Upper lobe of right lung (tissue), 1 donor: ENCODE measurements at regions not wholly inside any gene's neighbourhood (a gene's known extent, or its start where the extent isn't known, plus 50 kb on each side); places are given as distances from the start of the nearest gene placed in this dataset.

Source experiments
- ATAC-seq: fragments of 200-7000 bp; cut with Tn5 transposase; one replicate; pipeline ENCODE4 v1.9.1; 2020; ENCODE audit warnings: mild to moderate bottlenecking, moderate library complexity
- DNase-seq: peaks from one replicate; pipeline ENCODE4 v3.0.0-alpha.2; 2020
- H3K27ac ChIP-seq: fragments of 200-600 bp; one replicate; pipeline ENCODE4 v1.8.0; 2022
- H3K27me3 ChIP-seq: fragments of 200-600 bp; one replicate; pipeline ENCODE4 v1.8.0; 2022; ENCODE audit warnings: mild to moderate bottlenecking
- H3K36me3 ChIP-seq: fragments of 200-600 bp; one replicate; pipeline ENCODE4 v1.8.0; 2022
- H3K4me1 ChIP-seq: fragments of 200-600 bp; one replicate; pipeline ENCODE4 v1.8.0; 2022
- H3K4me3 ChIP-seq: fragments of 200-600 bp; one replicate; pipeline ENCODE4 v1.8.0; 2022; ENCODE audit warnings: mild to moderate bottlenecking
- H3K9me3 ChIP-seq: fragments of 200-600 bp; one replicate; pipeline ENCODE4 v1.8.0; 2022
- CTCF ChIP-seq: fragments of 200-600 bp; IDR thresholded peaks from one replicate; pipeline ENCODE4 v1.8.0; 2022; ENCODE audit warnings: antibody characterized with exemption
- intact Hi-C: fragments of 100-400 bp; cut with DNase I; formaldehyde crosslinking; loops from one replicate; pipeline ENCODE4 v1.11.0; 2022
- donor health status: DM: no; HTN: yes; CAD: no; lungs with severe emphysema.

GRCh38 chr12:19971361-19972280 is 396.7 kb upstream of the PDE3A start:
- ATAC-seq (no peak), DNase-seq (no peak)
- Histone ChIP-seq H3K27ac (no peak overlapping the region), H3K4me3 (no peak overlapping the region), H3K36me3 (no peaks in the 10 kb centered on the region), H3K9me3 (no peaks in the 10 kb centered on the region), H3K27me3 (no peaks in the 10 kb centered on the region), H3K4me1 (peaks cover 5% of the 10 kb centered on the region)
- TF ChIP-seq CTCF: no peak
- intact Hi-C loops: no loop called here

- DNase-seq: no peak
- H3K4me3 ChIP-seq: no peak overlapping the region
- no peaks in the 10 kb centered on the region for H3K9me3 ChIP-seq
- H3K4me1 ChIP-seq: peaks cover 3% of the 10 kb centered on the region
- no peaks in the 10 kb centered on the region for H3K36me3 ChIP-seq
- no peak for ATAC-seq
- no peak for TF ChIP-seq CTCF
- intact Hi-C loops: no loop called here
- H3K27me3 ChIP-seq: no peaks in the 10 kb centered on the region
- H3K27ac ChIP-seq: no peak overlapping the region
Observed at GRCh38 chr12:19972325-19973288, 395.7 kb upstream of the PDE3A start.

- H3K9me3 ChIP-seq: no peaks in the 10 kb centered on the region
- intact Hi-C loops: no loop called here
- no peak overlapping the region for H3K4me3 ChIP-seq
- no peaks in the 10 kb centered on the region for H3K4me1 ChIP-seq
- H3K27me3 ChIP-seq: no peaks in the 10 kb centered on the region
- DNase-seq: no peak
- no peak for ATAC-seq
- H3K36me3 ChIP-seq: no peaks in the 10 kb centered on the region
- TF ChIP-seq CTCF: no peak
- no peak overlapping the region for H3K27ac ChIP-seq
Observed at GRCh38 chr12:19978193-19978592, 390.1 kb upstream of the PDE3A start.

- Histone ChIP-seq H3K27me3 (no peaks in the 10 kb centered on the region), H3K27ac (no peak overlapping the region), H3K9me3 (no peaks in the 10 kb centered on the region), H3K4me1 (no peaks in the 10 kb centered on the region), H3K4me3 (no peak overlapping the region), H3K36me3 (no peaks in the 10 kb centered on the region)
- no peak for TF ChIP-seq CTCF
- intact Hi-C loops: no loop called here
- DNase-seq (no peak), ATAC-seq (no peak)
Observed at GRCh38 chr12:19979584-19979983, 388.8 kb upstream of the PDE3A start.

GRCh38 chr12:19981944-19982343 is 386.4 kb upstream of the PDE3A start:
- H3K4me1 ChIP-seq: no peaks in the 10 kb centered on the region
- no peaks in the 10 kb centered on the region for H3K9me3 ChIP-seq
- DNase-seq (no peak), ATAC-seq (no peak)
- H3K27me3 ChIP-seq: no peaks in the 10 kb centered on the region
- TF ChIP-seq CTCF: no peak
- no peaks in the 10 kb centered on the region for H3K36me3 ChIP-seq
- no peak overlapping the region for H3K27ac ChIP-seq
- no peak overlapping the region for H3K4me3 ChIP-seq
- intact Hi-C loops: no loop called here
